GM23338 (cell line): ENCODE measurements at regions not wholly inside any gene's neighbourhood (a gene's known extent, or its start where the extent isn't known, plus 50 kb on each side); places are given as distances from the start of the nearest gene placed in this dataset.

Experiments
- ATAC-seq: fragments of 200-7000 bp; cut with Tn5 transposase; 3 replicates; pipeline ENCODE4 v1.9.1; 2020
- DNase-seq: peaks from one replicate; pipeline ENCODE4 v3.0.0-alpha.2; 2015; ENCODE audit warnings: low spot score
- H2AFZ ChIP-seq: fragments of 200-600 bp; sonication (generic); 2 replicates; pipeline ENCODE4 v1.8.0; 2016; ENCODE audit warnings: antibody characterized with exemption, mild to moderate bottlenecking, moderate library complexity
- H3F3A ChIP-seq: fragments of 200-600 bp; sonication (generic); replicated peaks from 2 replicates; pipeline ENCODE4 v1.8.0; 2017; ENCODE audit warnings: antibody characterized with exemption, mixed run types, low read depth
- H3K27ac ChIP-seq: fragments of 200-600 bp; sonication (generic); 2 replicates; pipeline ENCODE4 v1.6.1; 2016; ENCODE audit warnings: low read depth
- H3K27me3 ChIP-seq: fragments of 200-600 bp; sonication (generic); 2 replicates; pipeline ENCODE4 v1.8.0; 2016; ENCODE audit warnings: mild to moderate bottlenecking, mixed run types, moderate library complexity; ENCODE audit not compliant: insufficient read depth
- H3K36me3 ChIP-seq: fragments of 200-600 bp; sonication (generic); 2 replicates; pipeline ENCODE4 v1.8.0; 2016; ENCODE audit warnings: mild to moderate bottlenecking; ENCODE audit not compliant: insufficient read depth
- H3K4me1 ChIP-seq: fragments of 200-600 bp; sonication (generic); 2 replicates; pipeline ENCODE4 v1.8.0; 2016; ENCODE audit warnings: mild to moderate bottlenecking, moderate library complexity; ENCODE audit not compliant: insufficient read depth
- H3K4me2 ChIP-seq: fragments of 200-600 bp; sonication (generic); 2 replicates; pipeline ENCODE4 v1.7.1; 2017; ENCODE audit warnings: mixed run types
- H3K4me3 ChIP-seq: fragments of 200-600 bp; sonication (generic); 2 replicates; pipeline ENCODE4 v1.6.1; 2016; ENCODE audit warnings: mixed run types
- H3K79me2 ChIP-seq: fragments of 200-600 bp; sonication (generic); replicated peaks from 2 replicates; pipeline ENCODE4 v1.8.0; 2017; ENCODE audit warnings: mild to moderate bottlenecking; ENCODE audit not compliant: insufficient read depth
- H3K9me2 ChIP-seq: fragments of 200-600 bp; sonication (generic); 2 replicates; pipeline ENCODE4 v1.8.0; 2017; ENCODE audit not compliant: insufficient read depth
- H4K20me1 ChIP-seq: fragments of 200-600 bp; sonication (generic); replicated peaks from 2 replicates; pipeline ENCODE4 v1.8.0; 2017; ENCODE audit warnings: mild to moderate bottlenecking; ENCODE audit not compliant: insufficient read depth
- H3K27ac Mint-ChIP-seq: 2 replicates; pipeline ENCODE4 v1.8.0; 2020; ENCODE audit warnings: inconsistent platforms, mild to moderate bottlenecking, moderate library complexity, mixed read lengths
- H3K27me3 Mint-ChIP-seq: 3 replicates; pipeline ENCODE4 v1.8.0; 2022; ENCODE audit warnings: low read depth, mild to moderate bottlenecking, moderate library complexity, mixed read lengths, inconsistent platforms; ENCODE audit not compliant: insufficient read depth, poor library complexity
- H3K36me3 Mint-ChIP-seq: 3 replicates; pipeline ENCODE4 v1.8.0; 2021; ENCODE audit warnings: low read depth, mild to moderate bottlenecking, inconsistent platforms, moderate library complexity, mixed read lengths
- H3K4me1 Mint-ChIP-seq: 3 replicates; pipeline ENCODE4 v1.8.0; 2020; ENCODE audit warnings: mild to moderate bottlenecking, inconsistent platforms, mixed read lengths
- H3K4me3 Mint-ChIP-seq: 3 replicates; pipeline ENCODE4 v1.8.0; 2021; ENCODE audit warnings: moderate library complexity, mild to moderate bottlenecking, inconsistent platforms, mixed read lengths
- H3K9me3 Mint-ChIP-seq: 3 replicates; pipeline ENCODE4 v1.8.0; 2020; ENCODE audit warnings: moderate library complexity, mild to moderate bottlenecking, inconsistent platforms, mixed read lengths
- ETS1 ChIP-seq: IDR thresholded peaks from 2 replicates; pipeline ENCODE4 v1.6.1; 2016; ENCODE audit warnings: antibody characterized with exemption
- EZH2phosphoT487 ChIP-seq: fragments of 200-600 bp; sonication (generic); IDR thresholded peaks from one replicate; pipeline ENCODE4 v1.8.1; 2018; ENCODE audit warnings: antibody characterized with exemption; ENCODE audit not compliant: unreplicated experiment
- TF ChIP-seq, protein P1 (sequence below): IDR thresholded peaks from one replicate; pipeline ENCODE4 v1.6.1; 2018; ENCODE audit warnings: antibody characterized with exemption; ENCODE audit not compliant: unreplicated experiment
- TF ChIP-seq, protein P2 (sequence below), 2 experiments: fragments of 200-600 bp in 1 of 2; sonication (generic) in 1 of 2; conservative IDR thresholded peaks; 2 replicates each; pipeline versions ENCODE4 v1.5.1 to v1.6.1; 2016 to 2017; ENCODE audit warnings: antibody characterized with exemption in 2 of 2, low read depth in 2 of 2, mild to moderate bottlenecking in 2 of 2, moderate library complexity in 1 of 2

DNA sequence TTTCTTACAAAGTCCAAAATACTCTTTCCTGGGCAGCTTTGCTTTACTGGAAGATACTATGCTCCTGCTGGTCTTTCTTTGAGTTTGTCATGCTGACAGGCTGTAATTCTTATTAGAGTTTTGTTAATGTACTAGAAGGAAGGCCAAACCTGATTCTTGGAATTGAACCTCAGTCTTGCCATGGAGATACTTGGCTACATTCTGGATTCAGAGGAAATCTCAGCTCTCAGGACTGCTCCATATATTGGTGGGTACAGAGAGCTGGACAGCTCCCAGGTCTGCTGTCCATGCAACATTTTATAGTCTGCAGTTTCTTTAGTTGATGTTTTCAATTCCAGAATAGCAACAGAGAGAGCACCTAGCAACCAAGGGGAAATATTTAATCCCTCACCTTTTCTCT lies 363.1 kb upstream of the STXBP6 start:
- Histone ChIP-seq H4K20me1 (no peaks in the 10 kb centered on the region), H3K27ac (no peak overlapping the region), H3K4me2 (no peak overlapping the region), H3K79me2 (no peaks in the 10 kb centered on the region), H2AFZ (no peak overlapping the region), H3K27me3 (no peaks in the 10 kb centered on the region), H3F3A (no peaks in the 10 kb centered on the region), H3K4me3 (no peak overlapping the region), H3K9me2 (no peaks in the 10 kb centered on the region), H3K4me1 (no peaks in the 10 kb centered on the region), H3K36me3 (no peaks in the 10 kb centered on the region)
- TF ChIP-seq, protein P1, sequence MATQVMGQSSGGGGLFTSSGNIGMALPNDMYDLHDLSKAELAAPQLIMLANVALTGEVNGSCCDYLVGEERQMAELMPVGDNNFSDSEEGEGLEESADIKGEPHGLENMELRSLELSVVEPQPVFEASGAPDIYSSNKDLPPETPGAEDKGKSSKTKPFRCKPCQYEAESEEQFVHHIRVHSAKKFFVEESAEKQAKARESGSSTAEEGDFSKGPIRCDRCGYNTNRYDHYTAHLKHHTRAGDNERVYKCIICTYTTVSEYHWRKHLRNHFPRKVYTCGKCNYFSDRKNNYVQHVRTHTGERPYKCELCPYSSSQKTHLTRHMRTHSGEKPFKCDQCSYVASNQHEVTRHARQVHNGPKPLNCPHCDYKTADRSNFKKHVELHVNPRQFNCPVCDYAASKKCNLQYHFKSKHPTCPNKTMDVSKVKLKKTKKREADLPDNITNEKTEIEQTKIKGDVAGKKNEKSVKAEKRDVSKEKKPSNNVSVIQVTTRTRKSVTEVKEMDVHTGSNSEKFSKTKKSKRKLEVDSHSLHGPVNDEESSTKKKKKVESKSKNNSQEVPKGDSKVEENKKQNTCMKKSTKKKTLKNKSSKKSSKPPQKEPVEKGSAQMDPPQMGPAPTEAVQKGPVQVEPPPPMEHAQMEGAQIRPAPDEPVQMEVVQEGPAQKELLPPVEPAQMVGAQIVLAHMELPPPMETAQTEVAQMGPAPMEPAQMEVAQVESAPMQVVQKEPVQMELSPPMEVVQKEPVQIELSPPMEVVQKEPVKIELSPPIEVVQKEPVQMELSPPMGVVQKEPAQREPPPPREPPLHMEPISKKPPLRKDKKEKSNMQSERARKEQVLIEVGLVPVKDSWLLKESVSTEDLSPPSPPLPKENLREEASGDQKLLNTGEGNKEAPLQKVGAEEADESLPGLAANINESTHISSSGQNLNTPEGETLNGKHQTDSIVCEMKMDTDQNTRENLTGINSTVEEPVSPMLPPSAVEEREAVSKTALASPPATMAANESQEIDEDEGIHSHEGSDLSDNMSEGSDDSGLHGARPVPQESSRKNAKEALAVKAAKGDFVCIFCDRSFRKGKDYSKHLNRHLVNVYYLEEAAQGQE = peak; percentile 36
- TF ChIP-seq ETS1 = no peak
- no peaks in the 10 kb centered on the region for H3K36me3 Mint-ChIP-seq
- H3K4me3 Mint-ChIP-seq = no peak overlapping the region
- H3K4me1 Mint-ChIP-seq = no peaks in the 10 kb centered on the region
- H3K27ac Mint-ChIP-seq = no peak overlapping the region
- ATAC-seq (no peak), DNase-seq (no peak)
- H3K9me3 Mint-ChIP-seq = no peaks in the 10 kb centered on the region
- H3K27me3 Mint-ChIP-seq = peaks cover 2% of the 10 kb centered on the region

DNA sequence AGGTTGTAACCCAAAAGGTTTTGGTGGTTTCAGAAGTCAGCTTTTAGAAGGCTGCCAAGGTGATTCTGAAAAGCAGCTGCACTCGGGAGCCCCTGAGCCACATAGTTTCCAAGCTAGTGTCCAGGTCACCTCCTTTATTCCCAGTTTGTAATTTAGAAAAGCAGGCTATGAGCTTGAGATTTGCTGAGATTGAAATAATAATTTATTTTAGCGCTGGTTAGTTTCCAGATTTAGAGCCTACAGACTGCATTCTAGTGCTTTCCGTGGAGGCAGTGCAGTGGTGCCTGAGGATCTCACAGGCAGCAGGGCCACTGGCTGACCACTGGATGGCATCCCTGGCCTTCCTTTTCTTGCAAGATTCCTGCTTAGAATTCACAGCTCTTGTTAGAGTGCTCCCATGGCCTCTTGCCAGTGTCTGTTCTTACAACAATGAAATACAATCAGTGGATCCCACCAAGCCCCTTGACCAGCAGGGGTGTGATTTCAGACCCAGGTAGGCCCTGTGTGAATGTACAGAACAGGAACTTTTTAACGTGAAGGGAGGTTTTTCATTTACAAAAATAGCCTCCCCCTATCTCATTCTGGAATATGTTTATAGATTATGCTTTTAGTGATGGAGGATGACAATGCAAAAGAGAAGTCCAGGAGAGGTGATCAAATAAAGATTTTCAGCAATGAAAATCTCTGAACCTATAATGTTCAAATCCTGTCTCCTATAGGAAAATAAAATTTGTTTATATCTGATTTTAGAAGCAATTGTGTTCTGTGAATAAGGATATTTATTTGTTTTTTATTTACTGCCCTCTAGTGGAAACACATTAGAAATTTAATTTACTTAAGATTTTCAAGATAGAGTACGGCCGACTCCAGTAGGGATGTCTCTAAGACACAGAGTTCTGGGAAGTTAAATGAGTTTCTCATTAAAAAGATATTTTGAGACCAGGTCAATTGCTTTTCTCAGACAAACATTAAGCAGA lies 362.1 kb upstream of the STXBP6 start:
- Histone ChIP-seq H2AFZ (no peak overlapping the region), H3K27ac (no peak overlapping the region), H3K4me2 (no peak overlapping the region), H3K4me3 (no peak overlapping the region), H3F3A (no peaks in the 10 kb centered on the region), H3K36me3 (no peaks in the 10 kb centered on the region), H3K4me1 (no peaks in the 10 kb centered on the region), H3K27me3 (no peaks in the 10 kb centered on the region), H3K79me2 (no peaks in the 10 kb centered on the region), H3K9me2 (no peaks in the 10 kb centered on the region), H4K20me1 (no peaks in the 10 kb centered on the region)
- peak overlapping the region; percentile 64; the same call in 1 of the 2 replicates for H3K27ac Mint-ChIP-seq
- no peaks in the 10 kb centered on the region for H3K9me3 Mint-ChIP-seq
- no peaks in the 10 kb centered on the region for H3K27me3 Mint-ChIP-seq
- no peaks in the 10 kb centered on the region; the same call in 2 of the 3 replicates for H3K4me1 Mint-ChIP-seq
- TF ChIP-seq EZH2phosphoT487 = no peak
- TF ChIP-seq, protein P2, sequence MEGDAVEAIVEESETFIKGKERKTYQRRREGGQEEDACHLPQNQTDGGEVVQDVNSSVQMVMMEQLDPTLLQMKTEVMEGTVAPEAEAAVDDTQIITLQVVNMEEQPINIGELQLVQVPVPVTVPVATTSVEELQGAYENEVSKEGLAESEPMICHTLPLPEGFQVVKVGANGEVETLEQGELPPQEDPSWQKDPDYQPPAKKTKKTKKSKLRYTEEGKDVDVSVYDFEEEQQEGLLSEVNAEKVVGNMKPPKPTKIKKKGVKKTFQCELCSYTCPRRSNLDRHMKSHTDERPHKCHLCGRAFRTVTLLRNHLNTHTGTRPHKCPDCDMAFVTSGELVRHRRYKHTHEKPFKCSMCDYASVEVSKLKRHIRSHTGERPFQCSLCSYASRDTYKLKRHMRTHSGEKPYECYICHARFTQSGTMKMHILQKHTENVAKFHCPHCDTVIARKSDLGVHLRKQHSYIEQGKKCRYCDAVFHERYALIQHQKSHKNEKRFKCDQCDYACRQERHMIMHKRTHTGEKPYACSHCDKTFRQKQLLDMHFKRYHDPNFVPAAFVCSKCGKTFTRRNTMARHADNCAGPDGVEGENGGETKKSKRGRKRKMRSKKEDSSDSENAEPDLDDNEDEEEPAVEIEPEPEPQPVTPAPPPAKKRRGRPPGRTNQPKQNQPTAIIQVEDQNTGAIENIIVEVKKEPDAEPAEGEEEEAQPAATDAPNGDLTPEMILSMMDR (conservative IDR thresholded peaks at IDR 0.05; ENCODE audit: low read depth in 2 of 2) = peak; percentile 53 to 73
- ATAC-seq (peak; percentile 98), DNase-seq (peak; percentile 71)
- no peak overlapping the region for H3K4me3 Mint-ChIP-seq
- no peaks in the 10 kb centered on the region for H3K36me3 Mint-ChIP-seq
